ENCODE measurements at regions not wholly inside any gene's neighbourhood (a gene's known extent, or its start where the extent isn't known, plus 50 kb on each side); places are given as distances from the start of the nearest gene placed in this dataset.

- TF ChIP-seq CTCF (IDR thresholded peaks at IDR 0.05; ENCODE audit: low read depth, low read length, poor library complexity, severe bottlenecking) (no peak), EZH2phosphoT487 (IDR thresholded peaks at IDR 0.05; ENCODE audit: borderline replicate concordance, low read length) (no peak)
Observed at GRCh38 chr5:1959725-1960581, 77.2 kb upstream of the IRX4 start.

Data from DOHH2 (cell line).